ENCODE measurements at regions not wholly inside any gene's neighbourhood (a gene's known extent, or its start where the extent isn't known, plus 50 kb on each side); places are given as distances from the start of the nearest gene placed in this dataset.

DNA sequence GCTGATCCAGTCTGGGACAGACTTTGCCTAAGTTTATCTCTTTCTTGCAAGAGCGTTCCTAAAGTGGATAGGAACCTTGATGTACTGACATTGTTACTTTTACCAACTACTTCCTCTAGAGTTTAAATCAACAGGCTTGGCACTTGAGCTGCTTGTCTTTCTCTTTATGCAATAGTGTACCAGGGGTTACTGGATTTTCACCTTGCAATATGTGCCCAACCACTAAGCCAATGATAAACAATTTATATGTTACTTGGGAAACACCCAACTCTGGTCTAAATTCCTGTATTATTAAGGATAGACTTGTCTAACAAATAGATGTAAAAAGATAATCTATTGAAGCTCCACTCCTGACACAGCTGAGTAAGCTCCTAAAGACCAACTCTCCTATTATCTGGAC lies 470.2 kb downstream of the SH2D4B start:
- TF ChIP-seq, protein P1, sequence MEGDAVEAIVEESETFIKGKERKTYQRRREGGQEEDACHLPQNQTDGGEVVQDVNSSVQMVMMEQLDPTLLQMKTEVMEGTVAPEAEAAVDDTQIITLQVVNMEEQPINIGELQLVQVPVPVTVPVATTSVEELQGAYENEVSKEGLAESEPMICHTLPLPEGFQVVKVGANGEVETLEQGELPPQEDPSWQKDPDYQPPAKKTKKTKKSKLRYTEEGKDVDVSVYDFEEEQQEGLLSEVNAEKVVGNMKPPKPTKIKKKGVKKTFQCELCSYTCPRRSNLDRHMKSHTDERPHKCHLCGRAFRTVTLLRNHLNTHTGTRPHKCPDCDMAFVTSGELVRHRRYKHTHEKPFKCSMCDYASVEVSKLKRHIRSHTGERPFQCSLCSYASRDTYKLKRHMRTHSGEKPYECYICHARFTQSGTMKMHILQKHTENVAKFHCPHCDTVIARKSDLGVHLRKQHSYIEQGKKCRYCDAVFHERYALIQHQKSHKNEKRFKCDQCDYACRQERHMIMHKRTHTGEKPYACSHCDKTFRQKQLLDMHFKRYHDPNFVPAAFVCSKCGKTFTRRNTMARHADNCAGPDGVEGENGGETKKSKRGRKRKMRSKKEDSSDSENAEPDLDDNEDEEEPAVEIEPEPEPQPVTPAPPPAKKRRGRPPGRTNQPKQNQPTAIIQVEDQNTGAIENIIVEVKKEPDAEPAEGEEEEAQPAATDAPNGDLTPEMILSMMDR (IDR thresholded peaks at IDR 0.05) = no peak
- no peak for TF ChIP-seq POLR2A (IDR thresholded peaks at IDR 0.05)
